ENCODE measurements at regions not wholly inside any gene's neighbourhood (a gene's known extent, or its start where the extent isn't known, plus 50 kb on each side); places are given as distances from the start of the nearest gene placed in this dataset.

GRCh38 chr3:6088433-6088832, 772.5 kb upstream of the GRM7 start:
- TF ChIP-seq CTCF (IDR thresholded peaks at IDR 0.05) (no peak), POLR2A (IDR thresholded peaks at IDR 0.05) (no peak), EP300 (IDR thresholded peaks at IDR 0.05) (no peak)
